ENCODE measurements at regions not wholly inside any gene's neighbourhood (a gene's known extent, or its start where the extent isn't known, plus 50 kb on each side); places are given as distances from the start of the nearest gene placed in this dataset.
"Not testable (repeated sequence)": the region's sequence is repeated elsewhere in the genome, so short reads cannot be mapped to it uniquely, and the experiment has no call there.

DNA sequence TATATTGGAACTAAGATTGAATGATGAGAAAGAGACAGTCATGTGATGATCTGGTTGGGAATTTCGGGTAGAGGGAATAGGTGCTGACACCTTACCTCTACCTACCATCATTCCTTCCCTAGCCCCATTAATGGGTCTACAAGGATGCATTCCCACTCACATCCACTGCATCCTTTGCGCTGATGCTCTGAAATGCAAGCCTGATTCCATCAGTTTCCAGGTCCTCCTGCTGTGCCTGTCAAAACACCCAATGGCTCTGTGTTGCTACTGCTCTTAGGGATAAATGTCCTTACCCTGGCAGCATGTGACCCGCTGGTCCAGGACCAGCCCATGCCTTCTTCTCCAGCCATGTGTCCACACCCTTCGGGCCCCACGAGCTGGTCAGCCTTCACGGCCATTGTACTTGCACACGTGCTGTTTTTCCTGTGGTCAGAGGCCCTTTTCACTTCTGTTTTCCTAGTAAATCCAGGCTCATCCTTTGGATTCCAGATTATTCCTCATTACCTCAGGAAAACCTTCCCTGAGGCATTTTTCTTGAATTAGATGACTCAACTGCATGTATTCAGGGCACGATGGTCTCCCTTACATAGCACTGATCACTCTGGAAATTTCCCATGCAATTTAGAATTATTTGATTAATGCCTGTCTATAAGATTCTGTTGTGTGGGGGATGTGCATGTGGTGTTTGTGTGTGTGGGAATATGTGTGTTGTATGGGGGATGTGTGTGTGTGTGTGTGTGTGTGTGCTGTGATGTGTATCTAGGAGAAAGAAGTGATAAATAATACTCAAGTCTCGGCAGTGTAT lies 185.0 kb downstream of the DIRAS2 start:
- DNase-seq: no peak

DNA sequence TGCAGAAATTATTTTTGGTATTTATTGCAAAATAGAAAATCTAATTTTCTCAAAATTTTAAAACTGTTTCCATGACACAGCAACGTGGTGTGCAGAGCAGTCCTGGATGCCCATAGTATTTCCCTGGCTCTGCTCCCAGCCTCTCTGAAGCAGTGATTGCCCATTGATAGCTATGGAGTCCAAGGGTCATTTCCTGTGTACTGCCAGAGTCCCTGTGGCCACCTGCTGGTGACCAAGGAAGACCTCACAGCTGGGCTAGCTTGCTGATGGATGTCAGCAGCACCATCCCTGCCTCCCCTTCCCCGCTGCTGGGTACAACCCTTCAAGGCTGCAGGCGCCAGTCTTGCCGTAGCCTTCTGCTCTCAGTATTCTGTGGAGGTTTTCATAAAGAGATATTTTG lies 184.1 kb downstream of the DIRAS2 start:
- no peak for DNase-seq

DNA sequence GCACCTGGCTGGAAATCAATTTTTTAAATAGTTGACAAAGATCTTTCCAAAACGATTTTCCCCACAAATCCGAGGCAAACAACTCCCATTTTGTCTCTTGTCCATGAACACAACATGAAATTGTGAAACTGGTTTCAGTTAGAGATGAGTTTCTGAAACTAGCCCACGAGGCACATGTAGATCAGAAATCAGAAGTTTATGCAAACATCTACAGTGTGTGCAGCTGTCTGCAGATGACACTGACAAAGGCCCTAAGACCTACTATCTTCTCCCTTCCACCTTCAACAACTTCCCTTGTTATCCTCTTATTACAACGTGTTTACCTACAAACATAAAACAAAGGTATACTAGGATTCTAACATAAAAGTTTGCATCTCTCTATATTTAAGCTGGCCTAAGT lies 183.3 kb downstream of the DIRAS2 start:
- no peak for DNase-seq

DNA sequence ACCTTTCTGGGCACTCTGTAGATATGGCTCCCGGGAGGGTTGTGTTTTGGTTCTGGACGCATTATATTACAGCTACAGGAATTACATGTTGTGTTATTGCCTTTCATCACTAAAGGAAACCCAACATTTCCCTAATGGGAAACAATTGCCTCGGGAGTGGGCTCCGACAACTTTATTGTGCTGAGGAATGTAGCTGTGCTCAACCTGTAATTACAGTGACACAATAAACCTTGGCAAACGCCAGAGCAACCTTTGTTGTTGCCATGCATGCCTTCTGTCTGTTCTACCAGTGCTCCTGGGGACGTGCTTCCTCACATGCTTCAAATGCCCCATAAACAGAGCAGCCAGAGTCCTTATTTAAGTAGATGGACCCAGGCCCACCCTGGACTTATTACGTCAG lies 182.4 kb downstream of the DIRAS2 start:
- no peak for DNase-seq

DNA sequence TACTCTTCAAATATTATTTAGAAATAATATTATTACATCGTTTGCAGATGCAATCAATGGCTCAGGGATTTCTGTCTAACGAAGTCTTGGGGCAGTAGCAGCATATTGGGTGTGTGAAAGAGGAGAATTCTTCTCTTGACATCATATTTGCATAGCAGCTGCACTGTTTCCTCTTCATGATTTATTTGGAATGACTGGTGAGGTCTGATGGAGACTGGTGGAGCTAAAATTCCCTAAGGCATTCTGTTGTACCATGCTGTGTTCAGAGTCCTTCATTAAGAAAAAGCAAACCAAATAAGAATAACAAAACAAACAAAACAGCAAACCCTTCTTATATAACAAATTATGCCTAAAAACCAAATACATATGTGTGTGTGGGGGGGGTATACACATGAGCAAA lies 177.6 kb downstream of the DIRAS2 start:
- DNase-seq: peak; percentile 25

DNA sequence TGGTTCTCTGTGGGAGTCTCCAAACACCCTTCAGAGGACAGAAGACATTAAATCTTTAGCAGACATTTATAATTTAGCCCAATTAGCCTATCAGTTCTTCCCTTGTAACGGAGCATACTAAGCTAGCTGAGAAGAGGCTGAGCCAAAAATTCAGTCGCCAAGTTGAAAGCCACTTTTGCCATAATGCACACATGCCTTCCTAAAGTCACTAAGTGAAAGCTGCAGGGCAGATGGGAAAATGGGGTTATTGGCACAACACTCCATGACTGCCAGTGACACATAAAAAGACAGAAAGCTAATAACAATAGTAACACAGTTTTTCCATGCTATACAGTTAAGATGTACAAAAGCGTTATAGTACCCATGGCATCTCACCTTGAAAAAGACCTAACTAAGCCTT lies 176.2 kb downstream of the DIRAS2 start:
- no peak for DNase-seq

DNA sequence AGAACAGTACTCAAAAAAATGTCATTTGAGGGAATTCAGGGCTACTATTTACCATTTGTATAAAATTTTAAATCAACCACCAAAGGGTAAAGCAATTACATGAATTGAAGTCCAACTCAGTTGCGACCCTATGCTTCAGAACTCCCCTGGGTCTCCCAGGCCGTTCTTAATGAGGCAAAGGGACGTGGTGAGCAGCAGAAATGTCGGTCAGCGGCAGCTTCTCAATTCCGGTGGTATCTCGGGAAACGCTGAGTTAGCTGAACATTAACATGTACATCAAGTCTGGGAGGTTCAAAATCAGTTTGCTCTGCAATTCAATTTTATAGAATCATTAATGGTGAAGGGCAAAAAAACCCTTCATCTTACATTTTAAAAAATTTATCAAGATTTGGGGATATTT lies 173.2 kb downstream of the DIRAS2 start:
- no peak for DNase-seq

DNA sequence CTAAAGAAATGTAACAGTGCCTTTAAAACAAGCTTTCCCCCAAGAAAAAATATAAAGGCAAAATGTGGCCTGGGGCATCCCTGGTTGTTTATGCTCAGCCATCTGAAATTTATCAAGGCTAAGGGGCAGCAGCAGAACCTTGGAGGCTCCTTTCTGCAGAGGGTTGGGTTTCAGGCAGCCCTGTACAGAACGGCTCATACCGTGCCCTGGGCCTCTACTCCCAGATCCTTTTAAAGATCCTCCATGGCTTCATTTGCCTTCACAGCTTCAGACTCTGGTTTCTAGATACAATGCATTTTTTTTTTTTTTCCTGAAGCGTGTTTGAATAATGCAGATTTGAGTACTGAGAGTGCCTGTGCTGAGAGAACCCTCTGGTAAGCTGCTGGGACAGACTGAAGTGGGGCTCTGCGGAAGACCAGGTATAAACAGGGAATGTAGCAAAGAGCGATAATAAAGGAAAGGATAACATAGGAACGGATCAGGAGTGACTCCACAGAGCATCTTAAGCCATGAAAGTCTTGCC lies 172.7 kb downstream of the DIRAS2 start:
- no peak for DNase-seq

DNA sequence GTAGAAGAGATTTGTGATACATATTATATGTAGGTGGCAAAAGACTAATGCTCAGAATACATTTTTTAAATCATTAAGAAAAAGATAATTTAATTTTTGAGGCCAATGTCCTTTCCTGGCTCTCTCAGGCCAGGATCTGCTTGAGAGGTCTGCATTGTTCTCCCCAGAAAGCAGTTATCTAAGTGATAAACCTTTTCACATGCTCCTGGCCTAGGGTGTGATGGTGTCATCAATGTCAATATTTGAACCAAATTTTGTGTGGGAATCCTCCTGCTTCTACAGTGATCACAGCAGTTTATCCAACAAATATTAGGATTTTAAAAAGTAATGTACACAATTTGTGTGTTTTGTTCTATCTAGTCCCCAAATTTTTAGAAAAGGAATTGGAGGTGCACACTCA lies 166.6 kb downstream of the DIRAS2 start:
- DNase-seq: no peak

DNA sequence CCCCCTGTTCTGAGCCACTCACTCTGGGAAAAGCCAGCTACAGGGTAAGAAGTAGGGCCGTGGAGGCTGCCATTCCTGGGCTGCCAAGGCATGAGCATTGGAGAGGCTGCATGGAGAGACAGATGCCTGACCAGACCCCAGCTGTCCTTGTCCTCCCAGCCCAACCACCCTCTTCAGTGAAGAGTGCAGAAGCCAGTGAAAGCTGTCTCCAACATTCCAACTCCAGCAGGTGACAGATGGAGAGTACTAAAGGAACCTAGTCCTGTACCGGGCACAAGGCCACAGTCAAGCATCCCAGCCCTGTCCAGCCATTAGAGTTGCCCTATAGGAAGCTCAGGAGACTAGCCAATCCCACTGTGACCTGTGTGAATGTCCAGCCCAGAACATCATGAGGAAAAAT lies 165.1 kb downstream of the DIRAS2 start:
- no peak for DNase-seq

DNA sequence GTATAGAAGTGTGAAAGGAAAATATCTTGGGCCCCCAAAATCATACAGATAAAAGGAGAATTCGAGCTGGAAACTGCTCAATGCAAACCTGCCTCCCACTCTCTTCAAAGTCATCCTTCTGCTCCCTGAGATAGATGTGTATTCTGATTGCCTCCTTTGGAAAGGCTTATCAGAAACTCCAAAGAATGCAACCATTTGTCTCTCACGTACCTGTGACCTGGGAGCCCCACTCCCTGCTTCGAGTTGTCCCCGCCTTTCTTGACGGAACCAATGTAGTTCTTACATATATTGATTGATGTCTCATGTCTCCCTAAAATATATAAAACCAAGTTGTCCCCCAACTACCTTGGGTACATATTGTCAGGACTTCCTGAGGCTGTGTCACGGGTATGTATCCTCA lies 163.8 kb downstream of the DIRAS2 start:
- no peak for DNase-seq

DNA sequence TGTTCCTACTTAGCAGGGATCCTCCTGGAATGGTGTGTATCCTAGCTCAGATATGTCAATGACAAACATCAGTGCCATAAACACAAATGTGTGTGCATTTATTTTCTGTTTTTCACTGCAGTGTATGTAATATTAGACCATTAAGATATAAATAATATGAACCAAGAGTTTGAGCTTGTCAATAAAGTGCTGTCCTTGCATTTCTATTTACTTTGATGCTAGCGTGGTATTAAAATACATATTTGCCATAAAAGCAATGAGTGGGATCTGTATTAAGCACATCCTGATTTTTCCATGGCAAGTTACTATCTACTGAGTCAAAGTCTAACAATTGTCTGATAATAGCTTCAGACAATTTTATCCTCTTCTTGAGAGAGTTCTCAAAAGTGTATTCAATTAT lies 157.6 kb downstream of the DIRAS2 start:
- DNase-seq: no peak

DNA sequence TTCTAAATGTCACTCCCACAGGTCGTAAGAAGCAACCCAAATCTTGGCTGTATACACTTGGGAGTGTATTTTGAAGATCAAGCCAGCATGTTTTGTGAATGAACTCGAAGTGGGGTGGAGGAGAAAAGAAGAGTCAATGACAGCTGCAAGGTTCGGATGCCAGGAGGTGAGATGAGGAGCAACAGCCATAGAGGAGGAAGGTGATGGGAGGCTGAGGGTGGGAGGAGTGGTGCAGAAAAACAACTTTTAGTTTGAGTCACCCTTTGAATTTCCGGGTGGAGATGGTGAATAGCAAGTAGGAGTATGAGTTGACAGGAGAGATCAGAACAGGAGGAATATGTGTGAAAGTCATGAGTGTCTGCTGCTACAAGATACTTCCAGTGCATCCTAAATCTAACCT lies 153.6 kb downstream of the DIRAS2 start:
- no peak for DNase-seq

DNA sequence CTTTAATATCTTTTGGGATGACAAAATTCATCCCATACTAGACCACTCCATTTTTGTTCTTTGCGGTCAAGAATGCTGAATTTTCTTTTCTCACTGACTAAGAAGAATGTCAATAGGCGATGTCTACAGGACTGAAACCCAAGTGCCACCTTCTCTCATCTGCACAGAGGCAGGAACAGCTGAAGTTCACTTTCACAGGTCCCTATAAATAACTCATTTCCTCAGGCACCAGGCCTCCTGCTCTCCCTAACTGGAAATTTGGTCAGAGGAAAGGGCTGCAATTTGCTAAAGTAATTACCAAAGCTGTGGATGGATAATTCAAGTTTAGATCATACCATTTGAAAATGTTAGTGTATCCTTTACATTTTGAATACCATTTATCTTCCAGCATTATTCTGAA lies 142.9 kb downstream of the DIRAS2 start:
- no peak for DNase-seq

DNA sequence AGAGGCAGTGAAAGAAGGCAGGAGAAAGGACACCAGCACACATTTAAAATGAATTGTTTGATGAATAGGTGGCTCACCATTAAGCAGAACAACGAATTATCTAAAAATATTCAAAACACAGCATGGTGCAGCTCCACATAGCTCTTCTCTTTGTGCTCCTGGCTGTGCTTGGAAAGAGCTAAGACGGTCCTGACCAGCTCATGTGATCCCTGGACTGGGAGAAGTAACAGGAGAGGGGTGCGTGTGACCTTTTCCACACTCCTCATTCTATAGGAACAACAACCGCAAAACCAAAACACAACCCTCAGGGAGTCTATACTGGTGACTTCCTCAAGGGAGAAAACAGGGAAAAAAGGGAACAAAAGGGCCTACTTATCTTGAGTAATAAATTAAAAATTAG lies 140.5 kb downstream of the DIRAS2 start:
- DNase-seq: no peak

DNA sequence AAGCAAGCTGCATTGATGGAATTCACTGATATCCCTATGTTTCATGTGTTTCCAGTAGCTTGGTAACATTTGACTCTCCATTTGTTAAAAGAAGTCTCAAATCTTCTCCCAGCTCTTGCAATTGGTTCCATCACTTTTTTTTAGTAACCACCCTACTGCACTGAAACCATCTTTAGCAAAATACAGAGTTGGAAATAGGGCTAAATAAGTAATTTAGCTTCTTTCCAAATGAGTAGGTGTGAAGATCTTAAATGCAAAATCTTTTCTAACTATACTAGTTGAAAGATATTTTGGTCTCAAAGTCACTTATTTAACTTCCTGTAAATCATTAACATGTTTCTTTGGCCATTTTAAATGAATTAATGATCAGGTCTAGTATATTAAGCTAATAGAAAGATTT lies 138.1 kb downstream of the DIRAS2 start:
- no peak for DNase-seq

DNA sequence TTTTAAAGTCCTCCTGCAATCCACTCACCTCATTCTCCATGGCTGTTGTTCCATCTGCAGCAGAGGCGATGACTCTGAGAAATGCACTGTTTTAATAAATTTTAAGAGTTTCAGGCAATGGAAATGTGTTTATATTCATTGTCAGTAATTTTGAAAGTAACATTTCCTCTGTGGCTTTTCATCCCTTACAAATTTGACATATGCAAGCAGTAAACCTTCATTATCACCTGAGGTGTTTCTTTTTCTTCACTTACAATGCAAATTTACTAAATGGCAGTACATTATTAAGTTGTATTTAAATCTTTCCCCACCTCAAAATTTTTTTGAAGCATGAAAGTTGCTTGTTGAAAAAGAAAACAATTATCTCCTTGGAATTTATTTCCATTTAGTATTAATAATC lies 136.9 kb downstream of the DIRAS2 start:
- DNase-seq: no peak

DNA sequence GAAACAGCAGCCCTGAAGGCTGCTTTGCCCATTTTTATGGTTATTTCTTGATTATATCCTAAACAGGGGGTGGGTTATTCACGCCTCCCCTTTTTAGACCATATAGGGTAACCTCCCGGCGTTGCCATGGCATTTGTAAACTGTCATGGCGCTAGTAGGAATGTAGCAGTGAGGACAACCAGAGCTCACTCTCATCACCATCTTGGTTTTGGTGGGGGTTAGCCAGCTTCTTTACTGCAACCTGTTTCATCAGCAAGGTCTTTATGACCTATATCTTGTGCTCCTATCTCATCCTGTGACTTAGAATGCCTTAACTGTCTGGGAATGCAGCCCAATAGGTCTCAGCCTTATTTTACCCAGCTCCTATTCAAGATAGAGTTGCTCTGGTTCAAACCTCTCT lies 136.2 kb downstream of the DIRAS2 start:
- not testable (repeated sequence) for DNase-seq

DNA sequence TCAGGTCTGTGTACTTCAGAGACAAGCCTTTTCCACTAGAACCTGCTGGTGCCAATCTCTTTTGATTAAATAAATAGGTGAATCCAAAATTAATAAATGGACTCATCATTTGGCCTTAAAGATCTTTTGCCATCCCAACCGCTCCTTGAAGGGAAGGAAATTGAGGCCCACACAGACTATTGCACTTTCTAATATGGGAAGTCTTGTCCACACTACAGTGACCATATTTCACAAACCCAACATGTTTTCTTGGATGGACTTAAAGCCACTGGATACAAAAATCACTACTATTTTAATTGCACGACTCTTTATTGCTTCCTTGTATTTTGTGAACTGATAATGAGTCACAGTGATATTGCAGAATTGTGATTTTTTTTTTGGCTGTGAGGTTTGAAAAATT lies 135.0 kb downstream of the DIRAS2 start:
- DNase-seq: no peak

DNA sequence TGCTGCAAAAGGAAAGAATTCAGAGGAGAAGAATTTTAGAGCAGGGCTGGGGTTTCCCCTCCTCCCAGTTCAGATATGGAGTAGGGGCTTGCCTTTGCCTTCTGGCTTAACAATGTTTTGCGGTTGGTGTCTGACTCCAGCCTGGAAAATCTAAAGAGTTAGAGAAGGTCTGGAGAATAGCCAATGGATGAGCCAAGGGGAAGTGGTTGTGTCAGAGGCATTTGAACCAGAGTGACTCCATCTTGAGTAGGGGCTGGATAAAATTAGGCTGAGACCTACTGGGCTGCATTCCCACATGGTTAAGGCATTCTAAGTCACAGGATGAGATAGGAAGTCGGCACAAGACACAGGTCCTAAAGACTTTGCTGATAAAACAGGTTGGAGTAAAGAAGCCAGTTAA lies 133.7 kb downstream of the DIRAS2 start:
- no peak for DNase-seq

DNA sequence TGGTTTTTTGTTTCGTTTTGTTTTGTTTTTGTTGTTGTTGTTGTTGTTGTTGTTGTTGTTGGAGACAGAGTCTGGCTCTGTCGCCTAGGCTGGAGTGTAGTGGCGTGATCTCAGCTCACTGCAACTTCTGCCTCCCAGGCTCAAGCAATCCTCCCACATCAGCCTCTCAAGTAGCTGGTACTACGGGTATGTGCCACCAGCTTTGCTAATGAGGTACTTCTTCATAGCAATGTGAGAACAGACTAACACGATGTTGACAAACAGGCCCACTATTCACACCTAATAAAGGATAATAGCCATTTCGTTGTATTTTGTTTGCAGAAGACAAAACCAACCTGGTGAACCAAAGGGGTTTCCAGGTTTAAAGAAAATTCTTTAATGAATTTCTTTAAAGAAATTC lies 130.9 kb downstream of the DIRAS2 start:
- no peak for DNase-seq

DNA sequence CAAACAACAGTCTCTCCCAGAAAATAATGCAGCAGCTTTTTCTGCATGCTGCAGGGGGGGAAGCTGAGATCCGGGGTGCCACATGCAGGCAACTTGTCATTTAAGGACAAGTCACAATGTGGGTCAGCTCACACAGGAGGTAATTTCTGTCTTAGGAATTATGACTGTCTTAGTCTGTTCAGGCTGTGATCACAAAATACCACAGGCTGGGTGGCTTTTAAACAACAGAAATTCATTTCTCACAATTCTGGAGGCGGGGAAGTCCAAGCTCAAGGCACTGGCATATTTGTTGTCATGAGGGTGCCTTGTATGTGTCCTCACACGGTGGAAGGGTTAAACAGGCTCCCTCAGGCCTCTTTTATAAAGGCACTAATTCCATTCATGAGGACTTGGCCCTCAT lies 127.7 kb downstream of the DIRAS2 start:
- DNase-seq: no peak

DNA sequence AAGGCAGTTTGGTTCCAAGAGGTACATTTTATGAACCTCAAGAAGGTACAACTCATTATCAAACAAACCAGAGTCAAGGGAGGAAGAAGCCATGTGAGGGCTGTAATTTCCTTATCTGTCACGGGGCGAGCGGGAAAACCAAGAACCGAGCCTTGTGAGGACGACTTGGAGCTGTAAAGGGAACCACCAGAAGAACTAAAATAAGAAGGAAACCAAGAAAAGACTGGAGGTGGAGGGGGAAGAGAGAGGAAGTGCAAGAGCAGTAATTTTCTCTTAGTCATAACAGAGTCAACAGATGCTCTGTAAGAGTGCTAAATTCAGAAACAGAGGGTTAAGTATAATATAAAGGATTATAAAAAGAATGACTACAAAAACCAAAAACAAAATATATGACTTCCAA lies 127.1 kb downstream of the DIRAS2 start:
- no peak for DNase-seq

DNA sequence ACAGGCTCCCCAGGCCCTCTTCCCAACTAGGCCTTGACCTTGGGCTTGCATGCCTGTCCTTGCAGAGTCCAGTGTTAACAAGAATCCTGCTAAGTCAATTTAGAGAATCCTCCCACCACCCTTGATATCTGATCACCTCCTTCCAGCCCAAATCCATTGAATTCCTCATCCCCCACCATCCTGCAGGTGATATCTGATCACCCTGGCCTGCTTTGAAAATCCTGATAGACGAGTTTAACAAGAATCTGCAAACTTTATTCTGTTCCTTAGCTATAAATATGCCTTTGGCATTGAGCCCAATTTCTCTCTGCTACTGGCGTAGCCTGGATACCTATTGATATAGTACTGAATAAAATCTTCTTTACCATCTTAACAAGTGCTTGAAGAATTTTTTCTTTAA lies 125.5 kb downstream of the DIRAS2 start:
- no peak for DNase-seq
